SU-DHL-6 (cell line): ENCODE measurements at regions not wholly inside any gene's neighbourhood (a gene's known extent, or its start where the extent isn't known, plus 50 kb on each side); places are given as distances from the start of the nearest gene placed in this dataset.
"Not testable (repeated sequence)": the region's sequence is repeated elsewhere in the genome, so short reads cannot be mapped to it uniquely, and the experiment has no call there.

Experiments
- EZH2phosphoT487 ChIP-seq: fragments of 200-600 bp; sonication (generic), shearing (Covaris generic); conservative IDR thresholded peaks from 2 replicates; pipeline ENCODE4 v1.6.1; 2018; ENCODE audit warnings: mild to moderate bottlenecking, antibody characterized with exemption, low read length, moderate library complexity, mixed read lengths
- TF ChIP-seq, protein P1 (sequence below): fragments of 200-600 bp; sonication (generic); IDR thresholded peaks from one replicate; pipeline ENCODE4 v1.5.1; 2017; ENCODE audit warnings: antibody characterized with exemption, mild to moderate bottlenecking, low read length, moderate library complexity; ENCODE audit not compliant: insufficient read depth, poor library complexity, severe bottlenecking

GRCh38 chr1:143730890-143731289 is 240.9 kb downstream of the FAM72C start:
- TF ChIP-seq, protein P1, sequence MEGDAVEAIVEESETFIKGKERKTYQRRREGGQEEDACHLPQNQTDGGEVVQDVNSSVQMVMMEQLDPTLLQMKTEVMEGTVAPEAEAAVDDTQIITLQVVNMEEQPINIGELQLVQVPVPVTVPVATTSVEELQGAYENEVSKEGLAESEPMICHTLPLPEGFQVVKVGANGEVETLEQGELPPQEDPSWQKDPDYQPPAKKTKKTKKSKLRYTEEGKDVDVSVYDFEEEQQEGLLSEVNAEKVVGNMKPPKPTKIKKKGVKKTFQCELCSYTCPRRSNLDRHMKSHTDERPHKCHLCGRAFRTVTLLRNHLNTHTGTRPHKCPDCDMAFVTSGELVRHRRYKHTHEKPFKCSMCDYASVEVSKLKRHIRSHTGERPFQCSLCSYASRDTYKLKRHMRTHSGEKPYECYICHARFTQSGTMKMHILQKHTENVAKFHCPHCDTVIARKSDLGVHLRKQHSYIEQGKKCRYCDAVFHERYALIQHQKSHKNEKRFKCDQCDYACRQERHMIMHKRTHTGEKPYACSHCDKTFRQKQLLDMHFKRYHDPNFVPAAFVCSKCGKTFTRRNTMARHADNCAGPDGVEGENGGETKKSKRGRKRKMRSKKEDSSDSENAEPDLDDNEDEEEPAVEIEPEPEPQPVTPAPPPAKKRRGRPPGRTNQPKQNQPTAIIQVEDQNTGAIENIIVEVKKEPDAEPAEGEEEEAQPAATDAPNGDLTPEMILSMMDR, result not testable (repeated sequence)
- not testable (repeated sequence) for TF ChIP-seq EZH2phosphoT487
